Ovary (tissue), 7 donors: ENCODE measurements at regions not wholly inside any gene's neighbourhood (a gene's known extent, or its start where the extent isn't known, plus 50 kb on each side); places are given as distances from the start of the nearest gene placed in this dataset.

Source experiments
- DNase-seq, 5 donors: peaks; one replicate each; pipeline ENCODE4 v3.0.0-alpha.2; 2019 to 2020
- H3K27ac ChIP-seq, 2 donors: fragments of 200-600 bp; one replicate each; pipeline versions ENCODE4 v1.5.1 to v1.8.0; 2019 to 2022
- H3K27me3 ChIP-seq: fragments of 200-600 bp; one replicate; pipeline ENCODE4 v1.8.0; 2022
- H3K36me3 ChIP-seq: fragments of 200-600 bp; sonication (generic); one replicate; pipeline ENCODE4 v1.5.1; 2019
- H3K4me1 ChIP-seq: one replicate; pipeline ENCODE4 v1.8.1; 2013; ENCODE audit warnings: mild to moderate bottlenecking, moderate library complexity; ENCODE audit not compliant: insufficient read depth
- H3K4me3 ChIP-seq: fragments of 200-600 bp; sonication (generic); one replicate; pipeline ENCODE4 v1.5.1; 2017
- H3K9me3 ChIP-seq, 2 donors: fragments of 200-600 bp in 1 of 2; sonication (generic) in 1 of 2; one replicate each; pipeline versions ENCODE4 v1.5.1 to v1.8.1; 2013 to 2019; ENCODE audit warnings: mild to moderate bottlenecking in 1 of 2, moderate library complexity in 1 of 2
- EP300 ChIP-seq: sonication (generic); formaldehyde crosslinking; IDR thresholded peaks from one replicate; pipeline ENCODE4 v1.6.1; 2017; ENCODE audit warnings: antibody characterized with exemption
- POLR2A ChIP-seq: fragments of 450-650 bp; IDR thresholded peaks from one replicate; pipeline ENCODE4 v1.6.1; 2017; ENCODE audit warnings: antibody characterized with exemption, mild to moderate bottlenecking, moderate library complexity
- WGBS, 3 donors: extraction: QIAGEN DNeasy Blood & Tissue Kit in 1 of 3; methylation state at CpG; one replicate each; pipeline versions ENCODE4 v1.1.5 to v1.1.7; 2013 to 2017; 5-methylcytosine and 5-hydroxymethylcytosine counted together
- intact Hi-C, 4 donors: fragments of 100-400 bp; cut with DNase I; formaldehyde crosslinking; loops; one replicate each; pipeline versions ENCODE4 v1.11.0 to v1.15.1; 2022 to 2023
- TF ChIP-seq, protein P1 (sequence below), 3 donors: fragments of 450-650 bp in 2 of 3; fragments of 200-600 bp in 1 of 3; IDR thresholded peaks; one replicate each; pipeline versions ENCODE4 v1.5.1 to v1.8.0; 2016 to 2022; ENCODE audit warnings: antibody characterized with exemption in 3 of 3, mild to moderate bottlenecking in 1 of 3
- donor health status: DM: no; HTN: no; CAD: no; lungs with moderate emphysema.
- donor health status: DM: no; HTN: no; CAD: no.
- donor health status: Bipolar disorder and iron deficiency.
- donor health status: DM: no; HTN: no; CAD: no.
- donor health status: DM: yes; HTN: yes; CAD: no.

DNA sequence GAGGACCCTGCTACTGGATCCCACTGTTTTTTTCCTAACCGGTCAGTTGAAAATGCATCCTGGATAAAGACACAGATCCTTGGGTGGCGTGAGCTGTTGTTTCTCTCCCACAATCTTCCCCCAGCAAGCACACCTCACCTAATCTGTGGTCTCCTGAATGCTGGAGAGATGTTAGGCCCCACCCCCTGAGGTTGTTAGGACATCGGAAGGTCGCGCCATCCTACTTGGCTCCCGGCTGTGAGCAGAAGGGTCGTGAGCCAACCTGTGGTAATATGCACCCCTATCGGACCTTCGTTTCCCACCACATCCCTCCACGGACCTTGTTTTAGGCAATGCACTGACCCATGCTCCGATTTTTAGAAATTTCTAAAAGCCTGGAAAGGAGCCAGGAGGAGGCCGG is 89.9 kb upstream of the IPO9 start:
- Histone ChIP-seq H3K4me3 (peak overlapping the region; percentile 72), H3K4me1 (peaks cover 6% of the 10 kb centered on the region), H3K36me3 (no peaks in the 10 kb centered on the region), H3K27ac (no peak overlapping the region), H3K27me3 (no peaks in the 10 kb centered on the region), H3K9me3 (no peaks in the 10 kb centered on the region)
- intact Hi-C loops: no loop called here
- DNase-seq: no peak
- TF ChIP-seq EP300: no peak
- TF ChIP-seq, protein P1, sequence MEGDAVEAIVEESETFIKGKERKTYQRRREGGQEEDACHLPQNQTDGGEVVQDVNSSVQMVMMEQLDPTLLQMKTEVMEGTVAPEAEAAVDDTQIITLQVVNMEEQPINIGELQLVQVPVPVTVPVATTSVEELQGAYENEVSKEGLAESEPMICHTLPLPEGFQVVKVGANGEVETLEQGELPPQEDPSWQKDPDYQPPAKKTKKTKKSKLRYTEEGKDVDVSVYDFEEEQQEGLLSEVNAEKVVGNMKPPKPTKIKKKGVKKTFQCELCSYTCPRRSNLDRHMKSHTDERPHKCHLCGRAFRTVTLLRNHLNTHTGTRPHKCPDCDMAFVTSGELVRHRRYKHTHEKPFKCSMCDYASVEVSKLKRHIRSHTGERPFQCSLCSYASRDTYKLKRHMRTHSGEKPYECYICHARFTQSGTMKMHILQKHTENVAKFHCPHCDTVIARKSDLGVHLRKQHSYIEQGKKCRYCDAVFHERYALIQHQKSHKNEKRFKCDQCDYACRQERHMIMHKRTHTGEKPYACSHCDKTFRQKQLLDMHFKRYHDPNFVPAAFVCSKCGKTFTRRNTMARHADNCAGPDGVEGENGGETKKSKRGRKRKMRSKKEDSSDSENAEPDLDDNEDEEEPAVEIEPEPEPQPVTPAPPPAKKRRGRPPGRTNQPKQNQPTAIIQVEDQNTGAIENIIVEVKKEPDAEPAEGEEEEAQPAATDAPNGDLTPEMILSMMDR (IDR thresholded peaks at IDR 0.05): no peak
- no peak for TF ChIP-seq POLR2A
- WGBS, 3 donors: 29 to 40% (median 38%) methylated on average over 12 of the region's 12 CpGs

DNA sequence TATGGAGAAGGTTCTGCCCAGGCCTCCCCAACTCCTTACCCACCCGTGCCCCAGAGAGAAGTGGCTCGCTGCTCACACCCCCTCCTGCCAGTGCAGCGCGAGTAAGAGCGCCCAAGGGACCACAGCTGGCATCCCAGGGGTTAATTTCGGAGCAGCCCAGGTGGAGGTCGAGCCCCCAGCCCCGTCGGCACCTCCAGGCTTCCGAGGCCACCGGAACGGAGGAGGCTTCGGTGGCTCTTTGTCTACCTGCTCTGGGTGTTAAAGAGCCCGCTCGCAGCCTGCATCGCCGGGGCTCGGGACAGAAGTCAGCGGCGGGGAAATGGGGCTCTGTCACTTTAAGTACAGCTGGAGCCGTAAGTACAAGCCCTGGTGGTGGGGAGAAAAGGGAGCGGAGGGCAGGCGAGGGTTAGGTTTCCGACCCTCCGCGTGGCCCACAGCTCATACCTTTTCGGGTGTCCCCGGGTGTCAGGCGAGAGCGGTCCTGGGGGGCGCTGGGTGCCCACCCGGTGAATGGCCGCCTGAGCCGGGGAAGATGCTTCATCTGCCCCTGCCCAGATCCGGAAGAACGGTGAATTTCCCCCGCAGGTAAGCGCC is 89.4 kb upstream of the IPO9 start:
- peak in 4 of 5 donors; percentile 41 to 61 (median 54) for DNase-seq
- Histone ChIP-seq H3K9me3 (no peaks in the 10 kb centered on the region), H3K36me3 (no peaks in the 10 kb centered on the region), H3K4me3 (peak overlapping the region; percentile 72), H3K4me1 (peaks cover 6% of the 10 kb centered on the region), H3K27ac (peak overlapping the region in 1 of 2 donors; percentile 57), H3K27me3 (no peaks in the 10 kb centered on the region)
- intact Hi-C loops: no loop called here
- TF ChIP-seq POLR2A (no peak), EP300 (no peak)
- TF ChIP-seq, protein P1 (IDR thresholded peaks at IDR 0.05): no peak
- WGBS, 3 donors: 1 to 4% (median 1%) methylated on average over 28 to 38 of the region's 38 CpGs

DNA sequence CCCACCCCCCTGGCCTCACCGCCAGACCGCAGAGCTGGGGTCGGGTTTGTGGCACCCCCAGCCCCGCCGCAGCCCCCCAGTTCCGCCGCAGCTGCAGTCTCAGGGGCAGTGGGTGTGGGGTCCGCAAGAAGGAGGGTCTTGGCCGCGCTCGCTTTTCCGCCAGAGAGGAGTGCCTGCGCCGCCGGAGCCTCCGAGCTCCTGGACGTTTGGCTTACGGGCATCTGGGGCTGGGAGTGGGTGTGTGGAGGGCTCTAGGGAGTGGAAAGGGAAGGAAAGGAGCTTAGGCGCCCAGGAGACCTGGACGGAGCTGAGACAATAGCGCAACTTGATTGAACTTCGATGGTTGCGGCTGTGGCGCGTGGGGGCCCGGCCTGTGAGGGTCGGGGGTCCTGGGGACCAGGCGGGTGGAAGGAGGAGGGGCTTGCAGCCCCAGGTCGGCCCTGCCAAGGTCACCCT is 88.8 kb upstream of the IPO9 start:
- peak overlapping the region; percentile 18 to 57 for H3K27ac ChIP-seq
- H3K9me3 ChIP-seq: no peaks in the 10 kb centered on the region
- no peaks in the 10 kb centered on the region for H3K27me3 ChIP-seq
- peak overlapping the region; percentile 72 for H3K4me3 ChIP-seq
- H3K36me3 ChIP-seq: no peaks in the 10 kb centered on the region
- H3K4me1 ChIP-seq: peaks cover 6% of the 10 kb centered on the region
- peak in 2 of 5 donors; percentile 35 to 50 for DNase-seq
- intact Hi-C loops: no loop called here
- TF ChIP-seq EP300 (no peak), POLR2A (no peak)
- TF ChIP-seq, protein P1 (IDR thresholded peaks at IDR 0.05): no peak
- WGBS, 3 donors: 1 to 2% (median 2%) methylated on average over 22 to 29 of the region's 29 CpGs

DNA sequence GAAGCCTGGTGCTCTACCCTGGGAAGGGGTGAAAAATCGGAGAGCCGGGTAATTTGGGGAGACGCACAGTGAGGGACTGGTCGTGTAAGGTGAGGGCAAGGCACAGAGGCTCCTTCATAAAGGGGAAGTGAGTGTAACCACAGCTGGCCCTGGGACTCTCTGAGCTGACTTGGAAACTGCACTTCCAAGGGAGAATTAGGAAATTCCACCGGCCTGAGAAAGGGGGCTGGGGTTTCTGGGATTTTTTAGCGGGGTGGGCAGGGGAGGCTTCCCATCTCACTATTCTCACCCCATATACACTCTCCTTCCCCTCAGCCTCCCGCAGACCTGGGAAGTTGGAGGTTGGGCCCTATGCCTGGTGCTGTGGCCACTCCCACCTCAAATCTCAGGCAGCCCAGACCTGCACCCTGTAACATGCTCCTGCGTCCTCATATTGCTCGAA is 88.3 kb upstream of the IPO9 start:
- WGBS, 3 donors: 36 to 41% (median 39%) methylated on average over 9 of the region's 9 CpGs
- intact Hi-C loops: no loop called here
- H3K9me3 ChIP-seq: no peaks in the 10 kb centered on the region
- TF ChIP-seq EP300: no peak
- TF ChIP-seq POLR2A: no peak
- TF ChIP-seq, protein P1 (IDR thresholded peaks at IDR 0.05): no peak
- H3K27me3 ChIP-seq: no peaks in the 10 kb centered on the region
- peak overlapping the region; percentile 18 to 57 for H3K27ac ChIP-seq
- no peak for DNase-seq
- peak overlapping the region; percentile 72 for H3K4me3 ChIP-seq
- no peaks in the 10 kb centered on the region for H3K36me3 ChIP-seq
- H3K4me1 ChIP-seq: peaks cover 6% of the 10 kb centered on the region
